Erythroblast (primary cell): ENCODE measurements at regions not wholly inside any gene's neighbourhood (a gene's known extent, or its start where the extent isn't known, plus 50 kb on each side); places are given as distances from the start of the nearest gene placed in this dataset.

ENCODE experiments used
- DNase-seq, 2 experiments: peaks; one replicate each; lab custom pipeline; 2025; lab: John Stamatoyannopoulos, UW
- GATA1 ChIP-seq: IDR thresholded peaks from 2 replicates; pipeline ENCODE4 v1.6.1; 2011; ENCODE audit warnings: low read depth, mild to moderate bottlenecking, control low read depth, low read length, moderate library complexity
- POLR2A ChIP-seq: IDR thresholded peaks from 2 replicates; pipeline ENCODE4 v1.6.1; 2011; ENCODE audit warnings: mild to moderate bottlenecking, low read length

DNA sequence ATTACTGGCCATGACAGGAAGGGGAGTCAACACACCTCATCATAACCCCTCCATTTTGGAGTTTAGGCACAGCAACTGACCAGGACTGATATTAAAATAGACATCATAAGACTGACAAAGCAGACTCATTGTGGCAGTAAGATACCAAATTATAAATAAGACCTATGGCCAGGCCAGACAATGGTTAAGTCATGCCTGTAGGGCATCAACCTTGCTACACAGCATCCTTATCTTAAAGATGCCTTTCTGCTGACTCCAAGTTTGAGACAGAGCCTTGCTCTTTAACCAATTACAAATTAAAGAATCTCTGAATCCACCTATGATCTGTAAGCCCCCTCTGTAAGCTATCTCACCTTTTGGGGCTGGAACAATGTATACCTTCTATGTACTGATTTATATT, 65.5 kb downstream of the VCX2 start:
- no peak for DNase-seq
- TF ChIP-seq GATA1 (no peak), POLR2A (no peak)

DNA sequence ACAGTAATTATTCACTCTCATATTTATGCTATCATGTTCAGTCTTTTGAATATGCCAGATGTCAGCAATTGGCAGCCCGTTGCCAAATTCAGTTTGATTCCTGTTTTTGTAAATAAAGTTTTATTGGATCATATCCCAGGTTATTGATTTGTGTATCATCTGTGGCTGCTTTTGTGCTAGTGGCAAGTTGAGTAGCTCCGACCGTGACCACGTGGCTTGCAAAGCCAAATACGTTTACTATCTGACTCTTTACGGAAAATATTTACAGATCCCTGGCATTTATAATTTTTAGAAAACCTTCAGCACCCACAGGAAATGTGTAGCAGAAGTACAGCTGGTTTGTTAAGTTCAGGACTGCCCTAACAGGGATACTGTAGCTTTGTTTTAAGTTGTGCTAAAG, 67.4 kb downstream of the VCX2 start:
- no peak for TF ChIP-seq GATA1
- no peak for TF ChIP-seq POLR2A

DNA sequence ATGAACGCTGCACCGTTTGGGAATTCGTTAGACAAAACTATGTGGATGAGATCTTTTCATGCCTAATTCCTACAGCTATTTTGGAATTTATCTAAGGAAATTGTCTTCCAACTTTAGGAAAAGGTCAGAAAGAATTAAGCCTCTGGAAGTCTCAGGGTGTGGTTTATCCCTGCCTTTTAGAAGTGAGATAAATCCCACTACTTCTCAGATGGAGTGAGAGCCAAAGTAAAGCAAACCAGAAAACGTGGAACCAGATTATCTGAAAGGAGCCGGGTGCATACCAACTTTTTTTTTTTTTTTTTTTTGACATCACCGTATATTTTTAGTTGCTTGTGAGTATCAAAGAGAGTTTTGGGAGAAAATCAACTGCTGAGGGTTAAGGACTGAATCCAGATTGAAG, 79.6 kb downstream of the VCX2 start:
- TF ChIP-seq POLR2A: no peak
- no peak for TF ChIP-seq GATA1
- DNase-seq: no peak

More for the DNA sequence above, 67.4 kb downstream of the VCX2 start:
- no peak for DNase-seq

DNA sequence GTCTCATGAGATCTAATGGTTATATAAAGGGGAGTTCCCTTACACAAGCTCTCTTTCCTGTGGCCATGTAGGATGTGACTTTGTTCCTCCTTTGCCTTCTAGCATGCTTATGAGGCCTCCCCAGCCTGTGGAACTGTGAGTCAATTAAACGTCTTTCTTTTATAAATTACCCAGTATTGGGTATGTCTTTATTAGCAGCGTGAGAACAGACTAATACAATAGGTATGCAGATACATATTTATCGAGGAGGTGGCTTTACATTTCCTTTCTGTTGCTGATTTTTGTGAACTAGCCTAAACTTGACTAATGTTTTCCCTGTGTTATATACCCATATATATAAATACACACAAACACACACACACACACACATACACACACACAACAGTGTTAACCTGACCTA, 80.2 kb downstream of the VCX2 start:
- no peak for TF ChIP-seq POLR2A
- no peak for TF ChIP-seq GATA1
- no peak for DNase-seq

DNA sequence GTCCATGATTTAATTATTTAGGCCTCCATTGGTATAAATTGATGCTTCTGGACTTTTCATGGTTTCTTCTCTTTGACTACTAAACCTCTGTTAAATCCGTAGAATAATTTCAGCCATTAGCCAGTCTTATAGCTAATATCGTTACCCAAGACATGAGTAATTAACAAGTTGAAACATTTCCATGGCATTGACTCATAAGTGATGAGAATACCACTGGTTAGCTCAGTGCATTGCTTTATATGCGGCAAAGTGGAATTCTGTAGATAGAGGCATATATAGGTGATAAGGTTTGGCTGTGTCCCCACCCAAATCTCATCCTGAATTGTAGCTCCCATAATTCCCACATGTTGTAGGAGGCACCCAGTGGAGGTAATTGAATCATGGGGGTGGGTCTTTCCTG, 80.6 kb downstream of the VCX2 start:
- DNase-seq: no peak

DNA sequence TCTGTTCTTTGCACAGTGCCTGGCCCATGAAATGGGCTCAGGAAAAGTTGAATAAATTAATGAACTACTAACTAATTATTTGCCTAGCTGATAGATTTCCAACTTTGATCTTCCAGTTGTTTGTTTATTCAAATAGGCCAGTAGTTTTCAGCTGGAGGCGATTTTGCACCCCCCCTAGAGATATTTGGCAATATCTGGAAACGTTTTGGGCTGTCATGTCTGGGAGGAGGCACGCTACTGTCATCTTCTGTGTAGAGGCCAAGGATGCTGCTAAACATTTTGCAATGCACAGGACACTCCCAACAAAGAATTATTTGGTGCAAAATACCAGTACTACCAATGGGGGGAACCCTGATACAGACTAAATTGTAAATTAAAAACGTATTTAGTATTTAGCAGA, 81.9 kb downstream of the VCX2 start:
- DNase-seq: no peak
- TF ChIP-seq POLR2A (no peak), GATA1 (no peak)

More for the DNA sequence above, 80.6 kb downstream of the VCX2 start:
- TF ChIP-seq GATA1 (no peak), POLR2A (no peak)

DNA sequence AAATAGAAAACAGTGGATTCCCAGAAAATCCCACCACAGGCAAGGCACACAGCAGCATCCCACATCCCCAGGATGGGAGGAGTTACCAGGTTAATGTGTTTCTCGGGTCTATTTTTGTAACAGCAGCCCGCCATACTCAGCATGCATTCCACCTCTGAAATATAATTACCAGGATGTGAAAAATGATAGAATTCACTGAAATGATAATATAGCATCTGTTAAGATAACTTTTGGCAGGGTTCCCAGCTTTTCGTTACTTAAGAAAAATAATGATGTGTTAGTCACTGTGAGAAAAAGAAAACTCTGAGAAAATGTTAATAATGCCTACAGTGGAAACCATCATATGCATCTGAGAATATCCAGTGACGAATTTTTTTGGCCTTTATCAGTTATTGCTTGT, 87.1 kb downstream of the VCX2 start:
- TF ChIP-seq POLR2A: no peak
- TF ChIP-seq GATA1: no peak
- no peak for DNase-seq

DNA sequence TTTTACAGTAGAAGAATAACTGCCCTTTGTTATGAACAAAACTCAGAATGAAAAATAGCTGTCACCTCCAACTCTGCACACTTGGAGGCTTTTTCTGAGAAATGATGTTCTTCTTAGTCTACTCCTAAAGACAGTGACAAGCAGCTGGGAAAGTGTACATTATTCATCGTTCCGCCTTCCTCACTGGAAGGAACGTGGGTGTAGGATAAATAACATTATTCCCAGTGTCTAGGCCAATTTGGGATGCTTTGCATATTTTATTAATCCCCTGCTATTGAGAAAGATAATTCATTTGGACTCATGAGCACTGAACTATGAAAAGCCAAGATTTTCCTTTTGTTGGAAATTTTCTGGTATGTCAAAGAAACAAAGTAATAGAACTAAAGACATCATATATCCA, 87.8 kb downstream of the VCX2 start:
- TF ChIP-seq POLR2A: no peak
- no peak for TF ChIP-seq GATA1
- DNase-seq: no peak

DNA sequence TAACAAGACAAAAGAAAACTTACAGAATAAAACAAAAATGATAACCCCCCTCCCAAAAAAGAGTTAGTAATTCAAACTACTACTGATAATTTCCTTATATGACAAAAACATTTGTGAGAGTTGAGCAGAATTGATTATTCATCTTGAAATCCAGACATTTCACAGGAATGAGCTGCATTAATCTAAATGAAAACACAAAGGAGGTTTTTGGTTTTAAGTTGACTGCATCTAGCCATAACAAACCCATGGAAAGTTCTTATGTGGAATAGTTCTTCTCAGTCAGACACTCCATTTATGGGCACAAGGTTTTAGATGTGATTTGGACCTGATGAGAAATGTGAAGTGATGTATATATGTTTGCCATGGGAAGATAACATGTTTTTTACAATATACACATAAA, 95.4 kb downstream of the VCX2 start:
- TF ChIP-seq POLR2A: no peak
- no peak for TF ChIP-seq GATA1
- DNase-seq: no peak

DNA sequence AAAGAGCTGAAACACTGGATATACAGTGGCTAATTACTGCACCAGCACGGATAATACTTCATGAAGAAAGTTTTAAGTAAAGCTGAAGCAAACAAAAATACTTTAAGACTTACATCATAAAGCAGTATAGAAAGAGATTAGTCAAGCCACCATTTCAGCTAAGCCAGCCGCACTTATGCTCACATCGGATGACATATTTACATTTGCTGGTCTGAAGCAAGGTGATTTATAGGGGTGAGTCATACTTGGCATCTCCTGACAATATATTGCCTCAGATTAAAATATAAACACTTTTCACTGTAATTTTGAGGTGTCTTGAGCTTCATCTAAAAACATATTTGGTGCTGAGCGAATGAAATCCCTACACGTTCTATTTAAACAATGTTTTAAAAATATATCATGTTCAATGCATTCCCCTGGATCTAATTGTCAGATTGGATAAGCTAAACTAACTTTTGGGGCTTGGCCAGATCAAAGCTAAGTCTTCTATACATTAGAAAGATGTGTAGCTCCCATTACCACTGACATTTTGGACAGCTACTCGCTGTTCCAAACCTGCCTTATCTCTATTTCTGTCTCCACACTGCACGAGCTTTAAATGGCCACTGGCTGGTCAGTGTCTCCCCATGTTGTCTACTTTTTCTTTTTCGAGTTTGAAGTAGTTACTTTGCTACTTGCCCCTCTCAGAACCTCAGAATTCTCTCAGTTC, 103.2 kb downstream of the VCX2 start:
- no peak for TF ChIP-seq GATA1
- TF ChIP-seq POLR2A: no peak
- no peak for DNase-seq

DNA sequence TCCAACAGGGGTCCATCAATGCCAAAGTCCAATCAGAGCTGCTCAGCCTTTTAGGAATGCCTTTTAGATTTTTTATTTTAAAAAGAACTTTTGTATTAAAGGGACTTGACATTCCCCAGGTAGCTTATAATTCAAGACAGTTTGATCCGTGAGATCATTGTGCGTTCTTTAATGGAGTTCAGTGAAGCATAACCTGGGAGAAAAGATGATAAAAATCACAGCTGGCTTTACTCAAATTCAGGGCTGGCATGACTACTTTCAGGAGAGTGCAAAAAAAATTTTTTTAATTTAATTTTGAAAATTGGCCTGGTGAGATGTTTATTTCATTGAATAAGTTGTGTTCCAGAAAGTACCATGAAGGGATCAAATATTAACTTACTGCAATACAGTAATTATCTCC, 118.2 kb downstream of the VCX2 start:
- DNase-seq: no peak
- TF ChIP-seq GATA1: no peak
- no peak for TF ChIP-seq POLR2A

DNA sequence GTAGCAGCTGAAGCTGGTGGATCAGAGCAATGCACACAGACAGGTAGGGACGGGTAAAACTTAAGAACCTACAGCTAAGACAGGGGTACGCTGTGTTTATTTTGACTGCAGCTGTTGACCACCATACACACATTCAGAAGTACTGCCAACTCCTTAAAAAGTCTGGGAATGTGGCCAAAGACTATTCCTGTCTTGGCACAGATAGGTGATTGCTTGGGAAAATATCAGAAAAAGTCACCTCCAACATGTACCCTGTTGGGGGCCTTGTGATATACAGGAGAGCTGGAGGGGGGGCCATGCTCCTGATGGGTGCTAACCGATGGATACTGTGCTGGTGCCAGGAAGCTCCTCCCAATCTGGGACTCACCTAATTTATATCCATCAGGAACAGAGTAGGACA, 121.2 kb downstream of the VCX2 start:
- no peak for DNase-seq
- TF ChIP-seq GATA1: no peak
- no peak for TF ChIP-seq POLR2A

DNA sequence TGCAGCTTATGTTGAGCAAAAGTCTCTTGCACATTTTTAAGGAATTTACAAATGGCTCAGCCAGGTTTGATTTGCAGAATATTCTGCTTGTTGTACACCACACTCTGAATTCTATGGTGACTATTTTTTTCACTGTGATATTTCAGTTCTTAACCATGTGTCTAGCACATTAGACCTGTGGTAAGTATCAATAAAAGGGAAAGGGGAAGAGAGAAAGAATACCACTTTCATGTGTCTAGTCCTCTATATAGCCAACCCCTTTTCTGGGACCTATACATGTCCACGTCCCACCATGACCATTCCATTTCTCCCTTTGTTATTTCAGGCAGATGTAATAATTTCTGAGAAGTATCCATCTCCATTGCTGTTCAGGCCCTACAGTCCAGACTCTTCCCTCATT, 121.3 kb upstream of the PNPLA4 start:
- no peak for TF ChIP-seq POLR2A
- TF ChIP-seq GATA1: no peak

DNA sequence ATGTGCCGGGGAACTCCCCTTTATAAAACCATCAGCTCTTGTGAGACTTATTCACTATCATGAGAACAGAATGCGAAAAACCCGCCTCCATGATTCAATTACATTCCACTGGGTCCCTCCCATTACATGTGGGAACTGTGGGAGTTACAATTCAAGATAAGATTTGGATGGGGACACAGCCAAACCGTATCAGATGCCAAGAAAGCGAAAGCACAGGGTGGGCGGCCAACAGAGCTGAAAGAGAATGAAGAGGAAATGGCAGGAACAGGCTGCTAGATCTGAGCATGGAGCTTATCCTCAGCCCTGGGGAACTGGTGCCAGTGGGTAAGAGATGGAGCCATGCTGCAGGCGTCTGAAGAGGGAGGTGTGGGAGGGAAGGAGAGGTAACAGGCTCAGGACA, 117.7 kb upstream of the PNPLA4 start:
- TF ChIP-seq GATA1: no peak
- TF ChIP-seq POLR2A: no peak

More for the DNA sequence above, 121.3 kb upstream of the PNPLA4 start:
- no peak for DNase-seq

DNA sequence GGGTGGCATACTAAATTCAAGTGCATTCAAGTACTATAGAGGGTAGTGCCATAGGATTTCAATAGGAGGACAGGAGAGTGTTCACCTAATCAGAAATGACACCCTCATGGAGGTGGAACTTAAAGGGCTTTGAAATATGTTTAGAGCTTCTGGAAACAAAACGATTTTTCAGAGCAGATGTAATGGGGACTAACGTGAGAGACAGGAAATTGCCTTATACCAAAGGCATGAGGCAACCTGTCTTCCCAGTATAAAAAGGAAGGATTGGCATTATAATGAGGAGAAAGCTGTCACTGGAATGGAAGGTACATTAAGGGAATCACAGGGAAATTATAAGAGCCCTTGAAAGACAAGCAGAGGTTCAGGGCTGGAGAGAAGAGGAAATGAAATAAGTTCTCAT, 116.3 kb upstream of the PNPLA4 start:
- DNase-seq: no peak
- TF ChIP-seq POLR2A: no peak
- TF ChIP-seq GATA1: no peak

More for the DNA sequence above, 117.7 kb upstream of the PNPLA4 start:
- DNase-seq: no peak

DNA sequence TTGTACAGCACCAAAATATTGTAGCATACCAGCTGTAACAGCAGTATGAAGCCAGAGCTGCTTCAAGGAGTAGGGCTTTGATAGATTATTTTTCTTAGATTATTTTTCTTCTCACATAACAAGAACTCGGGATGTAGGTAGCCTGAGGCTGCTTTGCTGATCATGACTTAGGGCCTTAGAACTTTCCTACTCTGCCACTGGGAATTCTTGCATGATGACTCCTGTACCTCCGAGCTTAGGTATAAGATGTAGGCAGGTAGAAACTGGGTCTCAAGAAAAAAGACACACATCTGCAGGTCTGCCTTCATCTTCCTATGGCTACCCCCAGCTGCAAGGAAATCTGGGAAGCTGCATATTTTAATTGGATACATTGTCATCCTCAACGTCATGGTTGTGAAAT, 115.9 kb upstream of the PNPLA4 start:
- no peak for TF ChIP-seq GATA1
- TF ChIP-seq POLR2A: no peak
- DNase-seq: no peak
